Right kidney (tissue), 1 donor: ENCODE measurements at regions not wholly inside any gene's neighbourhood (a gene's known extent, or its start where the extent isn't known, plus 50 kb on each side); places are given as distances from the start of the nearest gene placed in this dataset.

Source experiments
- DNase-seq: peaks from one replicate; pipeline ENCODE4 v3.0.0-alpha.2; 2016

DNA sequence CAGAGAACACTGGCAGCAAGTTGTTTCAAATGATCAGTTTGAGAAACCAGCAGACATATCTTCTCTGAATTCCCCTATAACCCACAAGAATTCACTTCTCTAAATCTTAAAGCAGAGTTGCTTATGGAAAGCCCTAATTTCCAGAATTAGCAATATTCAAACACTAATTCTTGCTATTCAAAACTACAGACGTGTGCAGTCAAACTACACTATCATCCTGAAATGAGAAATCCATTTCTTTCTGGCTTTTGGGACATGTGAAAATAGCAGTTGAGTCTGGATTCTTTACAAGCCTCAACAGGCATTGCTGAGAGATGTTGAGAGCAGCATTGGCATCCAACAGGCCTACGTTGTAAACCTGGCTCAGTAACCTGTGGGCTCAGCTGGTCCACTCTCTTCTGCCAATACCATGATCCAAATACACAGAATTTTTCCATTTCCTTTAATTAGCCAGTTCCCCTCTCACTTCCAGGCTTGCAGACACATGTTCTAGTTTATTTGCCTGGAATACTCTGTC is 74.6 kb upstream of the TMTC1 start:
- DNase-seq = no peak

DNA sequence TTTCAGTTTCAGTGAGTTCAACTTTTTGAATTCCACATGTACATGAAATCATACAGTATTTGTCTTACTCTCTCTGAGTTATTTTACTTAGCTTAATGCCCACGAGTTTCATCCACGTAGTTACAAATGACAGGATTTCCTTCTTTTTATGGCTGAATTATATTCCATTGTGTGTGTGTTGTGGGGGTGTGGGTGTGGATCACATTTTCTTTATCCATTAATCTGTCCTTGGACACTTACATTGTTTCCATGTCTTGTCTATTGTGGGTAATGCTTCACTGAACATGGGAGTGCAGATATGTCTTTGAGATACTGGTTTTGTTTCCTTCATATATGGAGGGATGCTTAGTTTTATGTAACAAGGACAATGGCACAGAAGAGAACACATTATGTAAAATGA is 63.5 kb upstream of the TMTC1 start:
- no peak for DNase-seq

GRCh38 chr12:29844667-29845066 is 60.9 kb upstream of the TMTC1 start:
- no peak for DNase-seq

DNA sequence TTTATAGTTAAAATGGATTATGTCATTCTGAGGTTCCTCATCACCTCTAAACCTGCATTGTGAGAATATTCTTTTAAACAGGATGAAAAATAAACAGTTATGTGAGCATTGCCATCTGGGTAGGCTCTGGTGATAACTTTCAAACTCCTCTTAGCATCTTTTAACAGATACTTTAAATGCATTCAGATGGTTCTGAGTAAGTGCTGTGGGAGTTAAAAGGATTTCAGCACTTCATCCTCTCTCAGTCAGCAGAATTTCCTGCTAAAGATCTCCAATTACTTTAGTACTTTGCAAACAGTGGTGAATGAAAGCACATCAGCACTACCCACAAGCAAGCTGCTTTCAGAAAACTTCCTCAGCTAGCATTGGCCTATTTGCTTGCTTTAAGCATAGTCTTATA is 59.3 kb upstream of the TMTC1 start:
- DNase-seq = no peak

- DNase-seq = no peak
These were observed 55.0 kb upstream of the TMTC1 start for GRCh38 chr12:29838768-29839167.
